ENCODE measurements at regions not wholly inside any gene's neighbourhood (a gene's known extent, or its start where the extent isn't known, plus 50 kb on each side); places are given as distances from the start of the nearest gene placed in this dataset.
A peak's percentile ranks its signal among the peaks of the same experiment; 100 is the strongest.
"Not testable (repeated sequence)": the region's sequence is repeated elsewhere in the genome, so short reads cannot be mapped to it uniquely, and the experiment has no call there.

GRCh38 chr2:12478151-12479064 is 238.3 kb upstream of the TRIB2 start:
- DNase-seq: no peak
- intact Hi-C loops (cut with DNase I): no loop called here

GRCh38 chr2:12479065-12479601 is 237.6 kb upstream of the TRIB2 start:
- 46% methylated on average over 1 of the region's 1 CpG for WGBS
- H3K27me3 ChIP-seq (ENCODE audit: control insufficient read depth, insufficient read depth): no peaks in the 10 kb centered on the region
- intact Hi-C loops (cut with DNase I): no loop called here
- no peaks in the 10 kb centered on the region for H3K9me3 ChIP-seq (ENCODE audit: control insufficient read depth, low read length)
- no peak overlapping the region for H3K27ac ChIP-seq (ENCODE audit: low read length)
- no peak overlapping the region for H3K4me3 ChIP-seq (ENCODE audit: low read length)
- H3K4me1 ChIP-seq (ENCODE audit: control insufficient read depth, insufficient read depth, low read length): no peaks in the 10 kb centered on the region
- ATAC-seq: no peak
- no peak for DNase-seq

More at GRCh38 chr2:12478151-12479064, 238.3 kb upstream of the TRIB2 start:
- H3K27me3 ChIP-seq (ENCODE audit: control insufficient read depth, insufficient read depth): no peaks in the 10 kb centered on the region
- no peak overlapping the region for H3K4me3 ChIP-seq (ENCODE audit: low read length)
- WGBS: 78% methylated on average over 9 of the region's 9 CpGs
- no peaks in the 10 kb centered on the region for H3K4me1 ChIP-seq (ENCODE audit: control insufficient read depth, insufficient read depth, low read length)
- no peak overlapping the region for H3K27ac ChIP-seq (ENCODE audit: low read length)
- no peaks in the 10 kb centered on the region for H3K9me3 ChIP-seq (ENCODE audit: control insufficient read depth, low read length)
- no peak for ATAC-seq

GRCh38 chr2:12484536-12485115 is 232.1 kb upstream of the TRIB2 start:
- intact Hi-C loops (cut with DNase I): no loop called here
- Histone ChIP-seq H3K27ac (ENCODE audit: low read length) (peak overlapping the region; percentile 11), H3K27me3 (ENCODE audit: control insufficient read depth, insufficient read depth) (no peaks in the 10 kb centered on the region), H3K9me3 (ENCODE audit: control insufficient read depth, low read length) (no peaks in the 10 kb centered on the region), H3K4me1 (ENCODE audit: control insufficient read depth, insufficient read depth, low read length) (peaks cover 6% of the 10 kb centered on the region), H3K4me3 (ENCODE audit: low read length) (no peak overlapping the region)
- no peak for DNase-seq
- ATAC-seq: peak in 1 of 2 donors; percentile 28
- 62% methylated on average over 3 of the region's 3 CpGs for WGBS

GRCh38 chr2:12486205-12487118 is 230.3 kb upstream of the TRIB2 start:
- H3K27ac ChIP-seq (ENCODE audit: low read length): no peak overlapping the region
- H3K4me3 ChIP-seq (ENCODE audit: low read length): no peak overlapping the region
- ATAC-seq (peak; percentile 83 to 88), DNase-seq (peak in 2 of 3 donors; percentile 16 to 59)
- no peaks in the 10 kb centered on the region for H3K9me3 ChIP-seq (ENCODE audit: control insufficient read depth, low read length)
- intact Hi-C loops (cut with DNase I): no loop called here
- H3K4me1 ChIP-seq (ENCODE audit: control insufficient read depth, insufficient read depth, low read length): peaks cover 6% of the 10 kb centered on the region
- WGBS: 62% methylated on average over 9 of the region's 9 CpGs
- H3K27me3 ChIP-seq (ENCODE audit: control insufficient read depth, insufficient read depth): no peaks in the 10 kb centered on the region

- ATAC-seq (no peak), DNase-seq (no peak)
- 87% methylated on average over 8 of the region's 8 CpGs for WGBS
- Histone ChIP-seq H3K4me3 (ENCODE audit: low read length) (no peak overlapping the region), H3K27ac (ENCODE audit: low read length) (no peak overlapping the region), H3K4me1 (ENCODE audit: control insufficient read depth, insufficient read depth, low read length) (peaks cover 6% of the 10 kb centered on the region), H3K9me3 (ENCODE audit: control insufficient read depth, low read length) (no peaks in the 10 kb centered on the region), H3K27me3 (ENCODE audit: control insufficient read depth, insufficient read depth) (no peaks in the 10 kb centered on the region)
- intact Hi-C loops (cut with DNase I): no loop called here
These were observed 229.3 kb upstream of the TRIB2 start for GRCh38 chr2:12487253-12488004.

- intact Hi-C loops (cut with DNase I): no loop called here
- no peak overlapping the region for H3K27ac ChIP-seq (ENCODE audit: low read length)
- peaks cover 9% of the 10 kb centered on the region for H3K4me1 ChIP-seq (ENCODE audit: control insufficient read depth, insufficient read depth, low read length)
These were observed 228.1 kb upstream of the TRIB2 start for GRCh38 chr2:12488352-12489318.

GRCh38 chr2:12490641-12491040 is 226.1 kb upstream of the TRIB2 start:
- no peak for ATAC-seq
- Histone ChIP-seq H3K4me3 (ENCODE audit: low read length) (no peak overlapping the region), H3K27me3 (ENCODE audit: control insufficient read depth, insufficient read depth) (no peaks in the 10 kb centered on the region), H3K27ac (ENCODE audit: low read length) (no peak overlapping the region), H3K9me3 (ENCODE audit: control insufficient read depth, low read length) (no peaks in the 10 kb centered on the region), H3K4me1 (ENCODE audit: control insufficient read depth, insufficient read depth, low read length) (peaks cover 9% of the 10 kb centered on the region)
- intact Hi-C loops (cut with DNase I): no loop called here
- WGBS: 79% methylated on average over 4 of the region's 4 CpGs
- DNase-seq: no peak

More at GRCh38 chr2:12488352-12489318, 228.1 kb upstream of the TRIB2 start:
- ATAC-seq (no peak), DNase-seq (peak in 1 of 3 donors; percentile 25)
- Histone ChIP-seq H3K9me3 (ENCODE audit: control insufficient read depth, low read length) (no peaks in the 10 kb centered on the region), H3K27me3 (ENCODE audit: control insufficient read depth, insufficient read depth) (no peaks in the 10 kb centered on the region), H3K4me3 (ENCODE audit: low read length) (no peak overlapping the region)
- WGBS: 65% methylated on average over 12 of the region's 12 CpGs

GRCh38 chr2:12492360-12492759 is 224.4 kb upstream of the TRIB2 start:
- H3K4me3 ChIP-seq (ENCODE audit: low read length); DNase-seq; ATAC-seq; H3K4me1 ChIP-seq (ENCODE audit: control insufficient read depth, insufficient read depth, low read length); H3K27ac ChIP-seq (ENCODE audit: low read length); H3K27me3 ChIP-seq (ENCODE audit: control insufficient read depth, insufficient read depth); intact Hi-C loops (cut with DNase I); H3K9me3 ChIP-seq (ENCODE audit: control insufficient read depth, low read length): not testable (repeated sequence)
- WGBS: no CpG with 5 or more reads among the region's 3 CpGs

GRCh38 chr2:12493031-12493513 is 223.7 kb upstream of the TRIB2 start:
- peak; percentile 62 to 76 (median 64) for DNase-seq
- 44% methylated on average over 9 of the region's 9 CpGs for WGBS
- no peaks in the 10 kb centered on the region for H3K9me3 ChIP-seq (ENCODE audit: control insufficient read depth, low read length)
- H3K27me3 ChIP-seq (ENCODE audit: control insufficient read depth, insufficient read depth): no peaks in the 10 kb centered on the region
- peaks cover 3% of the 10 kb centered on the region for H3K4me1 ChIP-seq (ENCODE audit: control insufficient read depth, insufficient read depth, low read length)
- ATAC-seq: peak; percentile 90 to 98
- no peak overlapping the region for H3K4me3 ChIP-seq (ENCODE audit: low read length)
- H3K27ac ChIP-seq (ENCODE audit: low read length): peak overlapping the region; percentile 70
- intact Hi-C loops (cut with DNase I): no loop called here
